IMR-90 (cell line): ENCODE measurements at regions not wholly inside any gene's neighbourhood (a gene's known extent, or its start where the extent isn't known, plus 50 kb on each side); places are given as distances from the start of the nearest gene placed in this dataset.

ENCODE experiments used
- BHLHE40 ChIP-seq: fragments of 150-350 bp; IDR thresholded peaks from 2 replicates; pipeline ENCODE4 v1.6.1; 2016; ENCODE audit warnings: mild to moderate bottlenecking, low read depth, low read length
- FOS ChIP-seq: fragments of 150-350 bp; IDR thresholded peaks from 2 replicates; pipeline ENCODE4 v1.6.1; 2016; ENCODE audit warnings: low read depth, low read length
- MAZ ChIP-seq: IDR thresholded peaks from 2 replicates; pipeline ENCODE4 v1.6.1; 2012; ENCODE audit warnings: low read depth, mild to moderate bottlenecking, low read length, improper control_type of control experiment, moderate library complexity, borderline replicate concordance
- POLR2A ChIP-seq: IDR thresholded peaks from 2 replicates; pipeline ENCODE4 v1.6.1; 2012; ENCODE audit warnings: mild to moderate bottlenecking, low read depth, low read length
- SMC3 ChIP-seq: fragments of 150-350 bp; IDR thresholded peaks from 2 replicates; pipeline ENCODE4 v1.6.1; 2016; ENCODE audit warnings: low read depth, mild to moderate bottlenecking, antibody characterized with exemption, low read length, moderate library complexity
- TF ChIP-seq, protein P1 (sequence below): conservative IDR thresholded peaks from 2 replicates; pipeline ENCODE4 v1.5.1; 2012; ENCODE audit warnings: mild to moderate bottlenecking, low read depth, low read length, improper control_type of control experiment
- TF ChIP-seq, protein P2 (sequence below): fragments of 150-350 bp; IDR thresholded peaks from 2 replicates; pipeline ENCODE4 v1.6.1; 2017; ENCODE audit warnings: mild to moderate bottlenecking, antibody characterized with exemption, low read length, low read depth

DNA sequence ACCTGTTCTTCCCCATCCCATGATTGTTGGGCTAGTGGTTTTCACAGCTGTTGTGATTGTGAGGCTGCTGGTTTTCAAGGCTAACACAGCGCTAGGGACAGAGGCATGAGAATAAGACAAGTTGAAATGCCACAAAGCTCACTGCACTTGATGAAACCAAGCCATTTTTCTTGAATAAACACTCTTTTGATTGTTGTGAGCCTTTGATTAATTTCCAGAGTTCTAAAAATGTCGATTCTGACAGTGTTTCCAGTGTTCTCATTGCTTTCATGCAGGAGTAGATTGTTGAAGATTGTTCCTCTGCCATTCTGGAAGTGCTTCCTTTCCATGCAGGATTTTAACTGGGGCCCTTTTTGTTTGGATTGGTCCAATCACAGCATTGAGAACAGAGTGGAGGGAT lies 134.9 kb upstream of the GRIK3 start:
- no peak for TF ChIP-seq FOS
- TF ChIP-seq BHLHE40, result no peak
- no peak for TF ChIP-seq SMC3
- TF ChIP-seq POLR2A, result no peak
- TF ChIP-seq, protein P1, sequence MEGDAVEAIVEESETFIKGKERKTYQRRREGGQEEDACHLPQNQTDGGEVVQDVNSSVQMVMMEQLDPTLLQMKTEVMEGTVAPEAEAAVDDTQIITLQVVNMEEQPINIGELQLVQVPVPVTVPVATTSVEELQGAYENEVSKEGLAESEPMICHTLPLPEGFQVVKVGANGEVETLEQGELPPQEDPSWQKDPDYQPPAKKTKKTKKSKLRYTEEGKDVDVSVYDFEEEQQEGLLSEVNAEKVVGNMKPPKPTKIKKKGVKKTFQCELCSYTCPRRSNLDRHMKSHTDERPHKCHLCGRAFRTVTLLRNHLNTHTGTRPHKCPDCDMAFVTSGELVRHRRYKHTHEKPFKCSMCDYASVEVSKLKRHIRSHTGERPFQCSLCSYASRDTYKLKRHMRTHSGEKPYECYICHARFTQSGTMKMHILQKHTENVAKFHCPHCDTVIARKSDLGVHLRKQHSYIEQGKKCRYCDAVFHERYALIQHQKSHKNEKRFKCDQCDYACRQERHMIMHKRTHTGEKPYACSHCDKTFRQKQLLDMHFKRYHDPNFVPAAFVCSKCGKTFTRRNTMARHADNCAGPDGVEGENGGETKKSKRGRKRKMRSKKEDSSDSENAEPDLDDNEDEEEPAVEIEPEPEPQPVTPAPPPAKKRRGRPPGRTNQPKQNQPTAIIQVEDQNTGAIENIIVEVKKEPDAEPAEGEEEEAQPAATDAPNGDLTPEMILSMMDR, result no peak
- TF ChIP-seq MAZ, result no peak
- TF ChIP-seq, protein P2, sequence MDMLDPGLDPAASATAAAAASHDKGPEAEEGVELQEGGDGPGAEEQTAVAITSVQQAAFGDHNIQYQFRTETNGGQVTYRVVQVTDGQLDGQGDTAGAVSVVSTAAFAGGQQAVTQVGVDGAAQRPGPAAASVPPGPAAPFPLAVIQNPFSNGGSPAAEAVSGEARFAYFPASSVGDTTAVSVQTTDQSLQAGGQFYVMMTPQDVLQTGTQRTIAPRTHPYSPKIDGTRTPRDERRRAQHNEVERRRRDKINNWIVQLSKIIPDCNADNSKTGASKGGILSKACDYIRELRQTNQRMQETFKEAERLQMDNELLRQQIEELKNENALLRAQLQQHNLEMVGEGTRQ, result no peak
